ENCODE measurements at regions not wholly inside any gene's neighbourhood (a gene's known extent, or its start where the extent isn't known, plus 50 kb on each side); places are given as distances from the start of the nearest gene placed in this dataset.
"Not testable (repeated sequence)": the region's sequence is repeated elsewhere in the genome, so short reads cannot be mapped to it uniquely, and the experiment has no call there.

DNA sequence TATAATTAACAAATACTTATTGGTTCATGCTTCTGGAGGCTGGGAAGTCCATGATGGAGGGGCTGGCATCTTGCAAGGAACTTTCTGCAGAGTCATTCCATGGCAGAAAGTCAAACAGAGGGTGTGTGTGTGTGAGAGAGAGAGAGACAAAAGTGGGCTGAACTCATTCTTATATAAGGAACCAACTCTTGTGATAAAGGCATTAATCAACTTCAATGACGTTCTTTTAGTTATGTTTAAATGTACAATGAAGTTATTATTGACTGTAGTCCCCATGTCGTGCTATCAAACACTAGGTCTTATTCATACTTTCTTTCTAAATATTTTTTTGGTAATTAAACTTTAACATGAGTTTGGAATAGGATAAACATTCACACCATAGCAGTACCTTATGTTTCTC, 1408.8 kb downstream of the STIM2 start:
- H3K4me1 ChIP-seq (ENCODE audit: control insufficient read depth in 1 of 2, insufficient read depth in 2 of 2, low read length in 2 of 2) = no peaks in the 10 kb centered on the region
- H3K9me3 ChIP-seq (ENCODE audit: control insufficient read depth in 1 of 2, low read length in 2 of 2) = no peaks in the 10 kb centered on the region
- no peak overlapping the region for H3K4me3 ChIP-seq (ENCODE audit: low read depth in 1 of 2, low read length in 2 of 2)
- no peaks in the 10 kb centered on the region for H3K36me3 ChIP-seq (ENCODE audit: control insufficient read depth in 1 of 2, insufficient read depth in 2 of 2, low read length in 2 of 2)
- no peaks in the 10 kb centered on the region for H3K27me3 ChIP-seq (ENCODE audit: low read depth, low read length)
- no peak overlapping the region for H3K27ac ChIP-seq (ENCODE audit: low read length)

- H3K27ac ChIP-seq (ENCODE audit: low read length) = no peak overlapping the region
- H3K9me3 ChIP-seq (ENCODE audit: control insufficient read depth in 1 of 2, low read length in 2 of 2) = no peaks in the 10 kb centered on the region
- no peaks in the 10 kb centered on the region for H3K27me3 ChIP-seq (ENCODE audit: low read depth, low read length)
- no peaks in the 10 kb centered on the region for H3K4me1 ChIP-seq (ENCODE audit: control insufficient read depth in 1 of 2, insufficient read depth in 2 of 2, low read length in 2 of 2)
- no peaks in the 10 kb centered on the region for H3K36me3 ChIP-seq (ENCODE audit: control insufficient read depth in 1 of 2, insufficient read depth in 2 of 2, low read length in 2 of 2)
- no peak overlapping the region for H3K4me3 ChIP-seq (ENCODE audit: low read depth in 1 of 2, low read length in 2 of 2)
Measured at GRCh38 chr4:28277931-28278330, 1417.3 kb downstream of the STIM2 start.

- Histone ChIP-seq H3K27ac (ENCODE audit: low read length) (no peak overlapping the region), H3K27me3 (ENCODE audit: low read depth, low read length) (no peaks in the 10 kb centered on the region), H3K4me1 (ENCODE audit: control insufficient read depth in 1 of 2, insufficient read depth in 2 of 2, low read length in 2 of 2) (no peaks in the 10 kb centered on the region), H3K4me3 (ENCODE audit: low read depth in 1 of 2, low read length in 2 of 2) (no peak overlapping the region), H3K36me3 (ENCODE audit: control insufficient read depth in 1 of 2, insufficient read depth in 2 of 2, low read length in 2 of 2) (no peaks in the 10 kb centered on the region), H3K9me3 (ENCODE audit: control insufficient read depth in 1 of 2, low read length in 2 of 2) (peaks cover 0 to 3% of the 10 kb centered on the region in 2 donors)
Measured at GRCh38 chr4:28278676-28279075, 1418.0 kb downstream of the STIM2 start.

- Histone ChIP-seq H3K4me3 (ENCODE audit: low read depth in 1 of 2, low read length in 2 of 2) (no peak overlapping the region), H3K9me3 (ENCODE audit: control insufficient read depth in 1 of 2, low read length in 2 of 2) (peaks cover 0 to 3% of the 10 kb centered on the region in 2 donors), H3K4me1 (ENCODE audit: control insufficient read depth in 1 of 2, insufficient read depth in 2 of 2, low read length in 2 of 2) (no peaks in the 10 kb centered on the region), H3K36me3 (ENCODE audit: control insufficient read depth in 1 of 2, insufficient read depth in 2 of 2, low read length in 2 of 2) (no peaks in the 10 kb centered on the region), H3K27me3 (ENCODE audit: low read depth, low read length) (no peaks in the 10 kb centered on the region), H3K27ac (ENCODE audit: low read length) (no peak overlapping the region)
Measured at GRCh38 chr4:28279249-28279648, 1418.6 kb downstream of the STIM2 start.

- not testable (repeated sequence) for H3K4me3 ChIP-seq (ENCODE audit: low read depth in 1 of 2, low read length in 2 of 2); H3K4me1 ChIP-seq (ENCODE audit: control insufficient read depth in 1 of 2, insufficient read depth in 2 of 2, low read length in 2 of 2); H3K27me3 ChIP-seq (ENCODE audit: low read depth, low read length); H3K36me3 ChIP-seq (ENCODE audit: control insufficient read depth in 1 of 2, insufficient read depth in 2 of 2, low read length in 2 of 2); H3K9me3 ChIP-seq (ENCODE audit: control insufficient read depth in 1 of 2, low read length in 2 of 2); H3K27ac ChIP-seq (ENCODE audit: low read length)
Measured at GRCh38 chr4:28286266-28286665, 1425.6 kb downstream of the STIM2 start.

GRCh38 chr4:28287831-28288233, 1427.2 kb downstream of the STIM2 start:
- H3K27me3 ChIP-seq (ENCODE audit: low read depth, low read length) = no peaks in the 10 kb centered on the region
- peaks cover 0 to 5% of the 10 kb centered on the region in 2 donors for H3K9me3 ChIP-seq (ENCODE audit: control insufficient read depth in 1 of 2, low read length in 2 of 2)
- H3K36me3 ChIP-seq (ENCODE audit: control insufficient read depth in 1 of 2, insufficient read depth in 2 of 2, low read length in 2 of 2) = no peaks in the 10 kb centered on the region
- H3K4me3 ChIP-seq (ENCODE audit: low read depth in 1 of 2, low read length in 2 of 2) = no peak overlapping the region
- no peaks in the 10 kb centered on the region for H3K4me1 ChIP-seq (ENCODE audit: control insufficient read depth in 1 of 2, insufficient read depth in 2 of 2, low read length in 2 of 2)
- H3K27ac ChIP-seq (ENCODE audit: low read length) = no peak overlapping the region

- no peak overlapping the region for H3K27ac ChIP-seq (ENCODE audit: low read length)
- no peaks in the 10 kb centered on the region for H3K9me3 ChIP-seq (ENCODE audit: control insufficient read depth in 1 of 2, low read length in 2 of 2)
- no peak overlapping the region for H3K4me3 ChIP-seq (ENCODE audit: low read depth in 1 of 2, low read length in 2 of 2)
- no peaks in the 10 kb centered on the region for H3K4me1 ChIP-seq (ENCODE audit: control insufficient read depth in 1 of 2, insufficient read depth in 2 of 2, low read length in 2 of 2)
- H3K36me3 ChIP-seq (ENCODE audit: control insufficient read depth in 1 of 2, insufficient read depth in 2 of 2, low read length in 2 of 2) = no peaks in the 10 kb centered on the region
- H3K27me3 ChIP-seq (ENCODE audit: low read depth, low read length) = no peaks in the 10 kb centered on the region
Measured at GRCh38 chr4:28296239-28296638, 1435.6 kb downstream of the STIM2 start.

- no peak overlapping the region for H3K4me3 ChIP-seq (ENCODE audit: low read depth in 1 of 2, low read length in 2 of 2)
- H3K9me3 ChIP-seq (ENCODE audit: control insufficient read depth in 1 of 2, low read length in 2 of 2) = peaks cover 0 to 4% of the 10 kb centered on the region in 2 donors
- no peak overlapping the region for H3K27ac ChIP-seq (ENCODE audit: low read length)
- no peaks in the 10 kb centered on the region for H3K27me3 ChIP-seq (ENCODE audit: low read depth, low read length)
- no peaks in the 10 kb centered on the region for H3K36me3 ChIP-seq (ENCODE audit: control insufficient read depth in 1 of 2, insufficient read depth in 2 of 2, low read length in 2 of 2)
- H3K4me1 ChIP-seq (ENCODE audit: control insufficient read depth in 1 of 2, insufficient read depth in 2 of 2, low read length in 2 of 2) = no peaks in the 10 kb centered on the region
Measured at GRCh38 chr4:28310926-28311325, 1450.3 kb downstream of the STIM2 start.

GRCh38 chr4:28312497-28312896, 1451.9 kb downstream of the STIM2 start:
- not testable (repeated sequence) for H3K4me3 ChIP-seq (ENCODE audit: low read depth in 1 of 2, low read length in 2 of 2); H3K27ac ChIP-seq (ENCODE audit: low read length); H3K9me3 ChIP-seq (ENCODE audit: control insufficient read depth in 1 of 2, low read length in 2 of 2); H3K4me1 ChIP-seq (ENCODE audit: control insufficient read depth in 1 of 2, insufficient read depth in 2 of 2, low read length in 2 of 2); H3K27me3 ChIP-seq (ENCODE audit: low read depth, low read length); H3K36me3 ChIP-seq (ENCODE audit: control insufficient read depth in 1 of 2, insufficient read depth in 2 of 2, low read length in 2 of 2)

DNA sequence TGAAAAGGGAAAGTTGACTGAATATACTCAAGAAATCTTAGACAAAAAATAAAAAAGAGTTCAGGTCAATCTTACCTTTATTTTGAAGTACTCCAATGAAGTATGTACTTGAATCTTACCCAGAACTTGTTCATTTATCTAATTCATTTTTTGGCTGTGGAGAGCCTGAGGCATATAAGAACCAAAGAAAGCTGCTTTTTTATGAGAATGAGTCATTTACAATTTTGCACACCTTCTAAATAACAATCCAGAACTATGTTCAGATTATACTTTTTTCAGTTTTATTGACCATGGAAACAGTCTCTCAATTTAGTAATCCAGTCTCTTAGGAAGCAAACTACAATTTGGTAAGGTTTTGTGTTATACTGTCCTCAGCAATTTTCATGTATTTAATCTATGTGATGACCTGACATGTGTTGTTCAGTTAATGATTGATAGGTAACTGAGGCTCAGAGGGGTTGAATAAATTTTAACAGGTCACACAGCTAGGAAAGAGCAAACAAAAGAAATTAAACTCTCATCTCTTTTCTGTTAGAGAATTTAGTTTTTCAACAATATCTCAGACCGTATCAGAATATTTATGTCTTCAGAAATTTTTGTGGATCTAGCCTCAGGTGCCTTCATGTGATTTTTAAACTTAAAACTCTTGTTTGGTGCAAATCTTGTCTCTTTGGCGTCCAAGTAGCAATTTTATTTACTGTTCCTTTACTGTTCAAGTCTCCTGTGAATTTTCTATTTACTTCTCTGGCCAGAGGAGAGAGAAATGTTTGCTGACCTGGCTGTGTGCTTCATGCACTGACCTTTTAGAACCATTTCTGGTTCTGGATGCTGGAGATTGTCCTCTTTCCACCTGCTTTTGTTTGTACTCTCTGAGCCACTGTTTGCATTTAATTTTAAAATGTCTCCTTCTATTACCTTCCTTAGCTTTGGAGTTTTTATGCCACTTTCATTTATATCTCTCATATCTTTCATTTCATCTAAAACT, 1453.4 kb downstream of the STIM2 start:
- no peaks in the 10 kb centered on the region for H3K4me1 ChIP-seq (ENCODE audit: control insufficient read depth in 1 of 2, insufficient read depth in 2 of 2, low read length in 2 of 2)
- no peak overlapping the region for H3K27ac ChIP-seq (ENCODE audit: low read length)
- H3K4me3 ChIP-seq (ENCODE audit: low read depth in 1 of 2, low read length in 2 of 2) = no peak overlapping the region
- H3K36me3 ChIP-seq (ENCODE audit: control insufficient read depth in 1 of 2, insufficient read depth in 2 of 2, low read length in 2 of 2) = no peaks in the 10 kb centered on the region
- no peaks in the 10 kb centered on the region for H3K27me3 ChIP-seq (ENCODE audit: low read depth, low read length)
- peaks cover 0 to 4% of the 10 kb centered on the region in 2 donors for H3K9me3 ChIP-seq (ENCODE audit: control insufficient read depth in 1 of 2, low read length in 2 of 2)

- Histone ChIP-seq H3K4me1 (ENCODE audit: control insufficient read depth in 1 of 2, insufficient read depth in 2 of 2, low read length in 2 of 2) (no peaks in the 10 kb centered on the region), H3K9me3 (ENCODE audit: control insufficient read depth in 1 of 2, low read length in 2 of 2) (no peaks in the 10 kb centered on the region), H3K36me3 (ENCODE audit: control insufficient read depth in 1 of 2, insufficient read depth in 2 of 2, low read length in 2 of 2) (no peaks in the 10 kb centered on the region), H3K27ac (ENCODE audit: low read length) (no peak overlapping the region), H3K27me3 (ENCODE audit: low read depth, low read length) (no peaks in the 10 kb centered on the region), H3K4me3 (ENCODE audit: low read depth in 1 of 2, low read length in 2 of 2) (no peak overlapping the region)
Measured at GRCh38 chr4:28317221-28317620, 1456.6 kb downstream of the STIM2 start.

DNA sequence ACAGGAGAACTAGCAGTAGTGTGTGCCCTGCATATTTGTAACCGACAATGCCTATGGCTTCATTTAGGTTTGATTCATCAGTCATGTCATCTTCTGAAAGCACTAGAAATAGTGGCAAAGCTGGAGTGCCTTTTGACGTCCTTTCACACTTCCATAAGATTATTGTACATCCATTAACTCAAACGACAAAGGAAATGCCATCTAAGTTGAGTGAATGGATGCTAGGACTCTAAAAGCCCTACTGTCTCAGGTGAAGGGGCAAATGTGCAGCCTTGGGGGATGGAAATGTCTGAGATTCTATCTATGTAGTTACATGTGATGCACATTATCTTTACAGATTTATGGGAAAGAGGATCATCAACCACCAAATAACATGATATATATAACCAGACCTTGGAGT, 1473.6 kb downstream of the STIM2 start:
- H3K4me3 ChIP-seq (ENCODE audit: low read depth in 1 of 2, low read length in 2 of 2) = no peak overlapping the region
- no peaks in the 10 kb centered on the region for H3K4me1 ChIP-seq (ENCODE audit: control insufficient read depth in 1 of 2, insufficient read depth in 2 of 2, low read length in 2 of 2)
- H3K36me3 ChIP-seq (ENCODE audit: control insufficient read depth in 1 of 2, insufficient read depth in 2 of 2, low read length in 2 of 2) = no peaks in the 10 kb centered on the region
- H3K27me3 ChIP-seq (ENCODE audit: low read depth, low read length) = no peaks in the 10 kb centered on the region
- H3K9me3 ChIP-seq (ENCODE audit: control insufficient read depth in 1 of 2, low read length in 2 of 2) = no peaks in the 10 kb centered on the region
- H3K27ac ChIP-seq (ENCODE audit: low read length) = no peak overlapping the region
